SK-N-SH treated with all-trans-retinoic acid at 6 μM for 48 hours (cell line): ENCODE measurements at regions not wholly inside any gene's neighbourhood (a gene's known extent, or its start where the extent isn't known, plus 50 kb on each side); places are given as distances from the start of the nearest gene placed in this dataset.

Experiments
- BACH2 ChIP-seq: fragments of 250-450 bp; sonication (Bioruptor Pico); IDR thresholded peaks from 2 replicates; pipeline ENCODE4 v1.9.0; 2021; ENCODE audit warnings: mild to moderate bottlenecking, borderline replicate concordance
- CREB5 ChIP-seq: fragments of 250-450 bp; sonication (Bioruptor Pico); IDR thresholded peaks from 2 replicates; pipeline ENCODE4 v1.5.1; 2020; ENCODE audit warnings: low read depth, mild to moderate bottlenecking, moderate library complexity
- PATZ1 ChIP-seq: fragments of 250-450 bp; sonication (Bioruptor Pico); IDR thresholded peaks from 2 replicates; pipeline ENCODE4 v1.8.0; 2020; ENCODE audit warnings: mild to moderate bottlenecking, moderate library complexity, borderline replicate concordance
- ZFP30 ChIP-seq: fragments of 450-650 bp; formaldehyde crosslinking; IDR thresholded peaks from 2 replicates; pipeline ENCODE4 v1.5.0; 2022; ENCODE audit warnings: mild to moderate bottlenecking, moderate library complexity

GRCh38 chr15:72966641-72967040 lies 85.6 kb upstream of the NEO1 start:
- no peak for TF ChIP-seq PATZ1 (CRISPR knock-in tag)
- no peak for TF ChIP-seq CREB5 (CRISPR knock-in tag)
- TF ChIP-seq ZFP30 (CRISPR knock-in tag), result no peak
- TF ChIP-seq BACH2 (CRISPR knock-in tag), result no peak
